ENCODE measurements at regions not wholly inside any gene's neighbourhood (a gene's known extent, or its start where the extent isn't known, plus 50 kb on each side); places are given as distances from the start of the nearest gene placed in this dataset.

DNA sequence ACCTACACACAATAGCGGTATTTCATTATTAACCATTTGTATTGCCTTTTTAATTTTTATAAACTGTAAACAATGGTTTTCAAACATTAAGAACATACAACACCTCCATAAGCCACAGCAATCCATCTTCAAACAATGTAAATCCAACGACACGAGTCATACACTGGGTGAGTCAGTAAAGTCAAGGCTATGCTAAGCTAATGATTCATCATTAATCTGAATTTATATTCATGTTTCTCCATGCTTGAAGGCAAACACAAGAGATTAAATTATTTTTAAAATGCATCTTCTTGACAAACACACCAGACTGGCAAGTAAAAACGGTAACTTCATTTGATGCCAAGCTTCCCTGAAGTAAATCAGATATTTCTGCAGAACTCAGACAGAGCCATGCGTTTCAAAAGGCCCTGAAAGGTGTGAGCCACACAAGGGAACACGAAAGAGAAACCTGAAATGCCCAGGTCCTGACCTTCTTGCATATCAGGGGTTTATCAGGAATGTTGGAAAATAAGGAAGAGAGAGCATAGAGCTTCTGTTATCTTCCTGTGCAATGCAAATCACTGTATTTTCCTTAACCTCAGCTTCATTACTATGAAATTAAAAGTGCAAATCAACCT, 162.5 kb downstream of the ALDH8A1 start:
- Histone ChIP-seq H3K9me3 (peaks cover 6 to 27% (median 24%) of the 10 kb centered on the region in 4 donors), H3K27ac (peak overlapping the region in 1 of 5 donors; percentile 53), H3K4me3 (no peak overlapping the region), H3K4me1 (no peaks in the 10 kb centered on the region), H3K27me3 (no peaks in the 10 kb centered on the region), H3K36me3 (no peaks in the 10 kb centered on the region)
- 46 to 63% (median 49%) methylated on average over 6 of the region's 6 CpGs for WGBS, 5 donors
- TF ChIP-seq, protein P1, sequence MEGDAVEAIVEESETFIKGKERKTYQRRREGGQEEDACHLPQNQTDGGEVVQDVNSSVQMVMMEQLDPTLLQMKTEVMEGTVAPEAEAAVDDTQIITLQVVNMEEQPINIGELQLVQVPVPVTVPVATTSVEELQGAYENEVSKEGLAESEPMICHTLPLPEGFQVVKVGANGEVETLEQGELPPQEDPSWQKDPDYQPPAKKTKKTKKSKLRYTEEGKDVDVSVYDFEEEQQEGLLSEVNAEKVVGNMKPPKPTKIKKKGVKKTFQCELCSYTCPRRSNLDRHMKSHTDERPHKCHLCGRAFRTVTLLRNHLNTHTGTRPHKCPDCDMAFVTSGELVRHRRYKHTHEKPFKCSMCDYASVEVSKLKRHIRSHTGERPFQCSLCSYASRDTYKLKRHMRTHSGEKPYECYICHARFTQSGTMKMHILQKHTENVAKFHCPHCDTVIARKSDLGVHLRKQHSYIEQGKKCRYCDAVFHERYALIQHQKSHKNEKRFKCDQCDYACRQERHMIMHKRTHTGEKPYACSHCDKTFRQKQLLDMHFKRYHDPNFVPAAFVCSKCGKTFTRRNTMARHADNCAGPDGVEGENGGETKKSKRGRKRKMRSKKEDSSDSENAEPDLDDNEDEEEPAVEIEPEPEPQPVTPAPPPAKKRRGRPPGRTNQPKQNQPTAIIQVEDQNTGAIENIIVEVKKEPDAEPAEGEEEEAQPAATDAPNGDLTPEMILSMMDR (IDR thresholded peaks at IDR 0.05): no peak
- no peak for TF ChIP-seq POLR2AphosphoS5 (IDR thresholded peaks at IDR 0.05)
- TF ChIP-seq EP300 (IDR thresholded peaks at IDR 0.05): no peak
- no peak for TF ChIP-seq POLR2A (IDR thresholded peaks at IDR 0.05)
- intact Hi-C loops (cut with DNase I; ENCODE audit: low total_unique reads): no loop called here
- no peak for DNase-seq

DNA sequence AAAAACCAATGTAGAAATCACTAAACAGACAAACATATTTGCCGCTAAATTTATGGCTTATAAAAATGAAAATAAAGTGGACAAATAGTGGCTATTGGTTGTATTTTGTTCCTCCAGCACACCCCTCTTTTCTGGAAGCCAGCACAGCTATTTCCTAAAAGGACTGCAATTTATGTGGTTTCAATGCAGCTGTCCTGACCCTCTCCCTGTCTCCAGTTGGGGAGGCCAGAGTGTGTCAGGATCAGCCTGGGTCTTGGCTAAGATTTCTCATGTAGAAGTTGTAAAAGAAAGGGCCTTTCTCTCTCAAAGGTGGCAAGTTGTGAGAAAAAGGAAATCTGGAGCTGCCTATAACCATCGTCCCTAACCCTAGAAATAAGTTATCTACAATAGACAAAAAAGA, 165.6 kb downstream of the ALDH8A1 start:
- intact Hi-C loops (cut with DNase I; ENCODE audit: low total_unique reads): no loop called here
- WGBS, 5 donors: 92 to 94% (median 93%) methylated on average over 2 of the region's 2 CpGs
- Histone ChIP-seq H3K36me3 (no peaks in the 10 kb centered on the region), H3K4me3 (no peak overlapping the region), H3K27me3 (no peaks in the 10 kb centered on the region), H3K9me3 (peaks cover 0 to 7% (median 7%) of the 10 kb centered on the region in 4 donors), H3K4me1 (no peaks in the 10 kb centered on the region), H3K27ac (no peak overlapping the region)
- TF ChIP-seq EP300 (IDR thresholded peaks at IDR 0.05) (no peak), POLR2A (IDR thresholded peaks at IDR 0.05) (no peak), POLR2AphosphoS5 (IDR thresholded peaks at IDR 0.05) (no peak)
- TF ChIP-seq, protein P1 (IDR thresholded peaks at IDR 0.05): no peak
- no peak for DNase-seq

DNA sequence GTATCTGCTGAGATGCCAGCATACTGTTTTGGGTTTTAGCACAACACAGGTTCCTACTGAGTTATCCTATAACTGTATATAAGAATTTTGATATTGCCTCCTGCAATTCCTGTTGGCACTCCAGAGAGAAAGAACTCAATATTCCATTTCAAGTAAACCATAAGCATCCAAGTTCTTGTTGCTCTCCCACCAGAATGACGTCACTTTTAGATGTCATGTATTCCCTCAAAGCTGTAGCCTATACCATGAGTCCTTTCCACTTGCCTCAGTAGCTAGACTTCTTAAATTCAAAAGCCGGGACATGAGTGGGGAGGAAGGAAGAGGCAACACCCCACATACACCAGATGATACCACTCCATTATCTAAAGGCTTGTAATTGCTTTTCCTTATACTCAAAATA, 171.5 kb downstream of the ALDH8A1 start:
- Histone ChIP-seq H3K27ac (no peak overlapping the region), H3K36me3 (no peaks in the 10 kb centered on the region), H3K4me1 (no peaks in the 10 kb centered on the region), H3K9me3 (peaks cover 6 to 30% (median 16%) of the 10 kb centered on the region in 4 donors), H3K4me3 (no peak overlapping the region), H3K27me3 (no peaks in the 10 kb centered on the region)
- no peak for DNase-seq
- no peak for TF ChIP-seq EP300 (IDR thresholded peaks at IDR 0.05)
- TF ChIP-seq POLR2A (IDR thresholded peaks at IDR 0.05): no peak
- no peak for TF ChIP-seq POLR2AphosphoS5 (IDR thresholded peaks at IDR 0.05)
- TF ChIP-seq, protein P1 (IDR thresholded peaks at IDR 0.05): no peak
- intact Hi-C loops (cut with DNase I; ENCODE audit: low total_unique reads): no loop called here
- 92 to 97% (median 96%) methylated on average over 2 of the region's 2 CpGs for WGBS, 5 donors

DNA sequence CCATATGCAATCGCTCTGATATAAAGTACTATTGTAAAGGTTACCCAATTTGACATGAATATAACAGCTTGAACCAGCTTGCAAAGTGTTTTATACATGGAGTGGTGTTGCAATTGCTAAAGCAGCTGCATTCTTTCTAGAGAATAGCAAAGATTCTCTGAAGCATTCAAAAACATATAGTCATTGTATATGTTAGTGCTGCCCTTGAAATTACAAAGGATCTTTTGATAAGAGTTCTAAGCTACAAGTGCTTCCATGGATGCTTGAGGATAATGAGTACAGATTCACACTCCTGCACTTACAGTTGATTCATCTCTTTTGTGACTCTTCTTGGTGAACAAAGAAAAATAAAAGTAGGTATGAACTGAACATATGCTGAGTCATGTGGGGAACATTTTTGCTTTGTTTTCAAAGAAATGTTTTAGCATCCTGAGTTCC, 175.7 kb downstream of the ALDH8A1 start:
- 56 to 79% (median 74%) methylated on average over 1 of the region's 1 CpG for WGBS, 5 donors
- no peak overlapping the region for H3K27ac ChIP-seq
- no peak for TF ChIP-seq POLR2AphosphoS5 (IDR thresholded peaks at IDR 0.05)
- TF ChIP-seq, protein P1 (IDR thresholded peaks at IDR 0.05): no peak
- TF ChIP-seq POLR2A (IDR thresholded peaks at IDR 0.05): no peak
- no peak for TF ChIP-seq EP300 (IDR thresholded peaks at IDR 0.05)
- H3K36me3 ChIP-seq: no peaks in the 10 kb centered on the region
- no peaks in the 10 kb centered on the region for H3K4me1 ChIP-seq
- no peak overlapping the region for H3K4me3 ChIP-seq
- H3K27me3 ChIP-seq: no peaks in the 10 kb centered on the region
- H3K9me3 ChIP-seq: peaks cover 5 to 23% (median 8%) of the 10 kb centered on the region in 4 donors
- no peak for DNase-seq
- intact Hi-C loops (cut with DNase I; ENCODE audit: low total_unique reads): no loop called here
